CD4-positive, alpha-beta T cell (primary cell): ENCODE measurements at regions not wholly inside any gene's neighbourhood (a gene's known extent, or its start where the extent isn't known, plus 50 kb on each side); places are given as distances from the start of the nearest gene placed in this dataset.

ENCODE experiments used
- ATAC-seq: fragments of 200-7000 bp; cut with Tn5 transposase; one replicate; pipeline ENCODE4 v1.10.0; 2022; ENCODE audit warnings: mild to moderate bottlenecking; ENCODE audit not compliant: poor library complexity
- CTCF ChIA-PET: fragments of 350-600 bp; sonication (Branson Sonifier 250); formaldehyde crosslinking; loops from one replicate; lab custom pipeline; 2021; ENCODE audit warnings: antibody characterized with exemption, inconsistent platforms; lab: Charles Lee
- POLR2A ChIA-PET: fragments of 350-600 bp; sonication (Branson Sonifier 250); formaldehyde crosslinking; loops from one replicate; lab custom pipeline; 2021; ENCODE audit warnings: antibody characterized with exemption, inconsistent platforms; lab: Charles Lee
- DNase-seq, 14 experiments: peaks; one replicate each; pipeline ENCODE4 v3.0.0-alpha.2; 2013 to 2020; ENCODE audit warnings: mixed read lengths in 2 of 14
- H3K27ac ChIP-seq, 2 donors: one replicate each; pipeline versions ENCODE4 v1.5.1 to v1.7.0; 2013; ENCODE audit warnings: low read length in 2 of 2, low read depth in 1 of 2, mild to moderate bottlenecking in 1 of 2
- H3K27me3 ChIP-seq, 2 experiments: 1 replicate in 1 of 2; 2 replicates in 1 of 2; pipeline versions ENCODE4 v1.6.1 to v1.7.0; 2013; ENCODE audit warnings: low read length in 2 of 2, control low read depth in 1 of 2, mild to moderate bottlenecking in 1 of 2, moderate library complexity in 1 of 2; ENCODE audit not compliant: insufficient read depth in 2 of 2, control insufficient read depth in 1 of 2
- H3K36me3 ChIP-seq: one replicate; pipeline ENCODE4 v1.6.1; 2013; ENCODE audit warnings: low read length, control low read depth; ENCODE audit not compliant: insufficient read depth
- H3K4me1 ChIP-seq: one replicate; pipeline ENCODE4 v1.6.1; 2013; ENCODE audit warnings: low read length, control low read depth; ENCODE audit not compliant: insufficient read depth
- H3K4me3 ChIP-seq: one replicate; pipeline ENCODE4 v1.5.1; 2013; ENCODE audit warnings: mild to moderate bottlenecking, low read length, moderate library complexity
- H3K9me3 ChIP-seq, 2 experiments: 1 replicate in 1 of 2; 2 replicates in 1 of 2; pipeline versions ENCODE4 v1.6.1 to v1.7.0; 2013; ENCODE audit warnings: low read length in 2 of 2, mild to moderate bottlenecking in 2 of 2, control low read depth in 1 of 2, moderate library complexity in 1 of 2; ENCODE audit not compliant: control insufficient read depth in 1 of 2, insufficient read depth in 1 of 2
- H3K27ac Mint-ChIP-seq: one replicate; pipeline ENCODE4 v1.8.0; 2020; ENCODE audit warnings: mixed read lengths
- H3K27me3 Mint-ChIP-seq: one replicate; pipeline ENCODE4 v1.8.0; 2021; ENCODE audit warnings: mixed read lengths
- H3K36me3 Mint-ChIP-seq: one replicate; pipeline ENCODE4 v1.8.0; 2021; ENCODE audit warnings: low read depth, mixed read lengths
- H3K4me1 Mint-ChIP-seq: one replicate; pipeline ENCODE4 v1.8.0; 2021; ENCODE audit warnings: low read depth, mixed read lengths
- H3K4me3 Mint-ChIP-seq: one replicate; pipeline ENCODE4 v1.8.0; 2020; ENCODE audit warnings: mild to moderate bottlenecking, mixed read lengths
- H3K9me3 Mint-ChIP-seq: one replicate; pipeline ENCODE4 v1.8.0; 2020; ENCODE audit warnings: mixed read lengths
- CTCF ChIP-seq: fragments of 200-600 bp; IDR thresholded peaks from one replicate; pipeline ENCODE4 v1.8.0; 2022; ENCODE audit warnings: antibody characterized with exemption, mild to moderate bottlenecking
- intact Hi-C, 2 experiments: fragments of 100-400 bp; cut with DNase I in 1 of 2; cut with micrococcal nuclease in 1 of 2; formaldehyde crosslinking; loops; one replicate each; pipeline versions ENCODE4 v1.15.1 to v1.9.0; 2023 to 2025; cut with DNase I, micrococcal nuclease

DNA sequence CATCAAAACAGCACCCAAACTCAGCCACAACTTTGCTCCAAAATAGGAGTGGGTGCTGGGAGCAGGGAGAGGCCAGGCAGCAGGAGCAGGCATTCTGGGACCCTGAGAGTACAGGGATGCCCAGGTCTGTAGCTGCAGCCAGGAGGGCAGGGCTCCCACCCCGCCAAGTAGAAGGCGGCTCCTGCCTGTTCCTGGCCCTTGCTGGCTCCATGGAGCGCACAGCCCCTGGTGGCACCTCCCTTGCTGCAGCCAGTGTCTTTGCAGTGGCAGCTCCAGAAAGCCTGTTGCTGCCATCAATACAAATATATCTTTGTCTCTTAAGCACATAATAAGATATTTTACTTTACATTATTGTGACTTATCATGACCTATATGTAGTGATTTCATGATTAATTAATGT lies 1096.5 kb downstream of the FSCB start:
- Mint-ChIP-seq H3K9me3 (no peaks in the 10 kb centered on the region), H3K27ac (no peak overlapping the region), H3K4me1 (no peaks in the 10 kb centered on the region), H3K27me3 (no peaks in the 10 kb centered on the region), H3K36me3 (no peaks in the 10 kb centered on the region), H3K4me3 (no peak overlapping the region)
- no peaks in the 10 kb centered on the region for H3K4me1 ChIP-seq
- CTCF ChIA-PET, result no interaction called here
- TF ChIP-seq CTCF, result no peak
- H3K27me3 ChIP-seq, result no peaks in the 10 kb centered on the region
- POLR2A ChIA-PET, result no interaction called here
- intact Hi-C loops, result no loop called here
- no peak for ATAC-seq
- no peak overlapping the region for H3K27ac ChIP-seq
- peaks cover 0 to 6% of the 10 kb centered on the region in 2 experiments for H3K9me3 ChIP-seq
- no peaks in the 10 kb centered on the region for H3K36me3 ChIP-seq
- no peak overlapping the region for H3K4me3 ChIP-seq
- DNase-seq, result no peak

GRCh38 chr14:43408472-43408871 lies 1098.6 kb downstream of the FSCB start:
- intact Hi-C loops, result no loop called here
- ChIA-PET CTCF (no interaction called here), POLR2A (no interaction called here)
- Histone ChIP-seq H3K36me3 (no peaks in the 10 kb centered on the region), H3K4me3 (no peak overlapping the region), H3K27me3 (no peaks in the 10 kb centered on the region), H3K4me1 (no peaks in the 10 kb centered on the region), H3K9me3 (peaks cover 0 to 6% of the 10 kb centered on the region in 2 experiments), H3K27ac (no peak overlapping the region)
- peaks cover 4% of the 10 kb centered on the region for H3K9me3 Mint-ChIP-seq
- no peak for ATAC-seq
- H3K27ac Mint-ChIP-seq, result no peak overlapping the region
- no peak for TF ChIP-seq CTCF
- no peak overlapping the region for H3K4me3 Mint-ChIP-seq
- H3K27me3 Mint-ChIP-seq, result no peaks in the 10 kb centered on the region
- H3K4me1 Mint-ChIP-seq, result no peaks in the 10 kb centered on the region
- no peaks in the 10 kb centered on the region for H3K36me3 Mint-ChIP-seq
- DNase-seq, result no peak

- ChIA-PET POLR2A (no interaction called here), CTCF (no interaction called here)
- intact Hi-C loops, result no loop called here
- Histone ChIP-seq H3K36me3 (no peaks in the 10 kb centered on the region), H3K4me3 (no peak overlapping the region), H3K27ac (no peak overlapping the region), H3K9me3 (peaks cover 0 to 6% of the 10 kb centered on the region in 2 experiments), H3K4me1 (no peaks in the 10 kb centered on the region), H3K27me3 (no peaks in the 10 kb centered on the region)
- Mint-ChIP-seq H3K4me3 (no peak overlapping the region), H3K27ac (no peak overlapping the region), H3K36me3 (no peaks in the 10 kb centered on the region), H3K4me1 (no peaks in the 10 kb centered on the region), H3K9me3 (peaks cover 4% of the 10 kb centered on the region), H3K27me3 (no peaks in the 10 kb centered on the region)
- DNase-seq, result no peak
- no peak for TF ChIP-seq CTCF
- no peak for ATAC-seq
These were observed 1099.4 kb downstream of the FSCB start for GRCh38 chr14:43407706-43408105.
